ENCODE measurements at regions not wholly inside any gene's neighbourhood (a gene's known extent, or its start where the extent isn't known, plus 50 kb on each side); places are given as distances from the start of the nearest gene placed in this dataset.

- no peak for TF ChIP-seq CTCF (IDR thresholded peaks at IDR 0.05)
- TF ChIP-seq POLR2A (IDR thresholded peaks at IDR 0.05) = no peak
- peak in 1 of 2 donors; percentile 59 for TF ChIP-seq POLR2AphosphoS5 (IDR thresholded peaks at IDR 0.05; ENCODE audit: insufficient read depth in 1 of 2, low read depth in 1 of 2)
These were observed 673.4 kb upstream of the MEF2C start for GRCh38 chr5:89556215-89556913.
